CD4-positive, alpha-beta T cell (primary cell): ENCODE measurements at regions not wholly inside any gene's neighbourhood (a gene's known extent, or its start where the extent isn't known, plus 50 kb on each side); places are given as distances from the start of the nearest gene placed in this dataset.

ENCODE experiments used
- ATAC-seq: fragments of 200-7000 bp; cut with Tn5 transposase; one replicate; pipeline ENCODE4 v1.10.0; 2022; ENCODE audit warnings: mild to moderate bottlenecking; ENCODE audit not compliant: poor library complexity
- CTCF ChIA-PET: fragments of 350-600 bp; sonication (Branson Sonifier 250); formaldehyde crosslinking; loops from one replicate; lab custom pipeline; 2021; ENCODE audit warnings: antibody characterized with exemption, inconsistent platforms; lab: Charles Lee
- POLR2A ChIA-PET: fragments of 350-600 bp; sonication (Branson Sonifier 250); formaldehyde crosslinking; loops from one replicate; lab custom pipeline; 2021; ENCODE audit warnings: antibody characterized with exemption, inconsistent platforms; lab: Charles Lee
- DNase-seq, 14 experiments: peaks; one replicate each; pipeline ENCODE4 v3.0.0-alpha.2; 2013 to 2020; ENCODE audit warnings: mixed read lengths in 2 of 14
- H3K27ac ChIP-seq, 2 donors: one replicate each; pipeline versions ENCODE4 v1.5.1 to v1.7.0; 2013; ENCODE audit warnings: low read length in 2 of 2, low read depth in 1 of 2, mild to moderate bottlenecking in 1 of 2
- H3K27me3 ChIP-seq, 2 experiments: 1 replicate in 1 of 2; 2 replicates in 1 of 2; pipeline versions ENCODE4 v1.6.1 to v1.7.0; 2013; ENCODE audit warnings: low read length in 2 of 2, control low read depth in 1 of 2, mild to moderate bottlenecking in 1 of 2, moderate library complexity in 1 of 2; ENCODE audit not compliant: insufficient read depth in 2 of 2, control insufficient read depth in 1 of 2
- H3K36me3 ChIP-seq: one replicate; pipeline ENCODE4 v1.6.1; 2013; ENCODE audit warnings: low read length, control low read depth; ENCODE audit not compliant: insufficient read depth
- H3K4me1 ChIP-seq: one replicate; pipeline ENCODE4 v1.6.1; 2013; ENCODE audit warnings: low read length, control low read depth; ENCODE audit not compliant: insufficient read depth
- H3K4me3 ChIP-seq: one replicate; pipeline ENCODE4 v1.5.1; 2013; ENCODE audit warnings: mild to moderate bottlenecking, low read length, moderate library complexity
- H3K9me3 ChIP-seq, 2 experiments: 1 replicate in 1 of 2; 2 replicates in 1 of 2; pipeline versions ENCODE4 v1.6.1 to v1.7.0; 2013; ENCODE audit warnings: low read length in 2 of 2, mild to moderate bottlenecking in 2 of 2, control low read depth in 1 of 2, moderate library complexity in 1 of 2; ENCODE audit not compliant: control insufficient read depth in 1 of 2, insufficient read depth in 1 of 2
- H3K27ac Mint-ChIP-seq: one replicate; pipeline ENCODE4 v1.8.0; 2020; ENCODE audit warnings: mixed read lengths
- H3K27me3 Mint-ChIP-seq: one replicate; pipeline ENCODE4 v1.8.0; 2021; ENCODE audit warnings: mixed read lengths
- H3K36me3 Mint-ChIP-seq: one replicate; pipeline ENCODE4 v1.8.0; 2021; ENCODE audit warnings: low read depth, mixed read lengths
- H3K4me1 Mint-ChIP-seq: one replicate; pipeline ENCODE4 v1.8.0; 2021; ENCODE audit warnings: low read depth, mixed read lengths
- H3K4me3 Mint-ChIP-seq: one replicate; pipeline ENCODE4 v1.8.0; 2020; ENCODE audit warnings: mild to moderate bottlenecking, mixed read lengths
- H3K9me3 Mint-ChIP-seq: one replicate; pipeline ENCODE4 v1.8.0; 2020; ENCODE audit warnings: mixed read lengths
- CTCF ChIP-seq: fragments of 200-600 bp; IDR thresholded peaks from one replicate; pipeline ENCODE4 v1.8.0; 2022; ENCODE audit warnings: antibody characterized with exemption, mild to moderate bottlenecking
- intact Hi-C, 2 experiments: fragments of 100-400 bp; cut with DNase I in 1 of 2; cut with micrococcal nuclease in 1 of 2; formaldehyde crosslinking; loops; one replicate each; pipeline versions ENCODE4 v1.15.1 to v1.9.0; 2023 to 2025; cut with DNase I, micrococcal nuclease

GRCh38 chrX:150306002-150306401 lies 57.1 kb upstream of the MAMLD1 start:
- Mint-ChIP-seq H3K27ac (no peak overlapping the region), H3K4me3 (no peak overlapping the region), H3K9me3 (no peaks in the 10 kb centered on the region), H3K4me1 (no peaks in the 10 kb centered on the region), H3K27me3 (no peaks in the 10 kb centered on the region), H3K36me3 (no peaks in the 10 kb centered on the region)
- Histone ChIP-seq H3K27me3 (no peaks in the 10 kb centered on the region), H3K27ac (no peak overlapping the region), H3K4me3 (no peak overlapping the region), H3K36me3 (no peaks in the 10 kb centered on the region), H3K9me3 (no peaks in the 10 kb centered on the region), H3K4me1 (no peaks in the 10 kb centered on the region)
- intact Hi-C loops: no loop called here
- CTCF ChIA-PET: no interaction called here
- POLR2A ChIA-PET: no interaction called here
- no peak for TF ChIP-seq CTCF
- DNase-seq: no peak
- ATAC-seq: no peak

- no peak for TF ChIP-seq CTCF
- H3K36me3 ChIP-seq: no peaks in the 10 kb centered on the region
- no peak overlapping the region for H3K27ac ChIP-seq
- no peaks in the 10 kb centered on the region for H3K4me1 Mint-ChIP-seq
- intact Hi-C loops: no loop called here
- H3K4me3 ChIP-seq: no peak overlapping the region
- POLR2A ChIA-PET: no interaction called here
- H3K27ac Mint-ChIP-seq: no peak overlapping the region
- H3K4me3 Mint-ChIP-seq: no peak overlapping the region
- no peaks in the 10 kb centered on the region for H3K4me1 ChIP-seq
- no peaks in the 10 kb centered on the region for H3K9me3 Mint-ChIP-seq
- H3K27me3 ChIP-seq: no peaks in the 10 kb centered on the region
- CTCF ChIA-PET: no interaction called here
- no peaks in the 10 kb centered on the region for H3K36me3 Mint-ChIP-seq
- no peak for DNase-seq
- no peaks in the 10 kb centered on the region for H3K27me3 Mint-ChIP-seq
- no peaks in the 10 kb centered on the region for H3K9me3 ChIP-seq
- no peak for ATAC-seq
Observed at GRCh38 chrX:150308041-150308440, 55.1 kb upstream of the MAMLD1 start.

- Histone ChIP-seq H3K27ac (no peak overlapping the region), H3K4me1 (no peaks in the 10 kb centered on the region), H3K4me3 (no peak overlapping the region), H3K27me3 (no peaks in the 10 kb centered on the region), H3K9me3 (no peaks in the 10 kb centered on the region), H3K36me3 (no peaks in the 10 kb centered on the region)
- Mint-ChIP-seq H3K27me3 (no peaks in the 10 kb centered on the region), H3K4me1 (no peaks in the 10 kb centered on the region), H3K9me3 (no peaks in the 10 kb centered on the region), H3K36me3 (no peaks in the 10 kb centered on the region), H3K4me3 (no peak overlapping the region), H3K27ac (no peak overlapping the region)
- no peak for ATAC-seq
- ChIA-PET POLR2A (no interaction called here), CTCF (no interaction called here)
- no peak for TF ChIP-seq CTCF
- no peak for DNase-seq
- intact Hi-C loops: no loop called here
Observed at GRCh38 chrX:150308532-150309157, 54.5 kb upstream of the MAMLD1 start.
